ENCODE measurements at regions not wholly inside any gene's neighbourhood (a gene's known extent, or its start where the extent isn't known, plus 50 kb on each side); places are given as distances from the start of the nearest gene placed in this dataset.
"Not testable (repeated sequence)": the region's sequence is repeated elsewhere in the genome, so short reads cannot be mapped to it uniquely, and the experiment has no call there.

GRCh38 chr1:78319603-78320002 lies 171.2 kb upstream of the PTGFR start:
- H3K27ac Mint-ChIP-seq = no peak overlapping the region
- POLR2A ChIA-PET = no interaction called here

GRCh38 chr1:78322928-78323680 lies 167.7 kb upstream of the PTGFR start:
- H3K36me3 Mint-ChIP-seq = no peaks in the 10 kb centered on the region
- ChIA-PET CTCF (interaction anchor here (1.0 kb wide), 1 partner anchor 10 kb away, joined by 3 read pairs; no protein-coding TSS in a partner anchor), POLR2A (no interaction called here)
- no peak for DNase-seq
- H3K27ac Mint-ChIP-seq = no peak overlapping the region
- intact Hi-C loops (cut with micrococcal nuclease) = no loop called here
- H3K9me3 Mint-ChIP-seq = no peaks in the 10 kb centered on the region
- peaks cover 2% of the 10 kb centered on the region for H3K27me3 Mint-ChIP-seq
- H3K4me3 Mint-ChIP-seq = no peak overlapping the region
- H3K4me1 Mint-ChIP-seq (ENCODE audit: low read depth) = no peaks in the 10 kb centered on the region

More at GRCh38 chr1:78319603-78320002, 171.2 kb upstream of the PTGFR start:
- no peak for DNase-seq
- Mint-ChIP-seq H3K36me3 (no peaks in the 10 kb centered on the region), H3K27me3 (peaks cover 2% of the 10 kb centered on the region), H3K4me1 (ENCODE audit: low read depth) (no peaks in the 10 kb centered on the region), H3K9me3 (peaks cover 2% of the 10 kb centered on the region), H3K4me3 (no peak overlapping the region)
- CTCF ChIA-PET = no interaction called here
- intact Hi-C loops (cut with micrococcal nuclease) = no loop called here

DNA sequence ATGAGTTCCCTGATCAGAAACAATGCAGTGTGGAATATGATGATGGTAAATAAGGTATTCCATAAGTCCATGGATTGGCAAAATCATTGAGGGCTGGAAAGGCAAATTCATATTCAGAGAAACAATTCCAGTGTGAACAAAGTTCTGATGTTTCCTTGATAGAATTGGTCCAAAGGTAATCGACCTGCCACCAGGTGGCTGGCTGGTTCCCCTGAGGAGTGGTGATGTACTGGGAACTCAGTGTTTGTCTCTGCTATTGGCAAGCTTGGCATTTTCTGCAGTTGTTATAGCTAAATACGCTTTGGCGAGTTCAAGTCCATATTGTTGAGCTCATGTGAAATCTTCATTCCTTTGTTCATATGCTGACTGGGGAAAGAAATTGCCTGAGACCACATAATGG lies 165.5 kb upstream of the PTGFR start:
- ChIA-PET POLR2A (no interaction called here), CTCF (no interaction called here)
- no peak for DNase-seq
- no peak overlapping the region for H3K27ac Mint-ChIP-seq
- no peaks in the 10 kb centered on the region for H3K36me3 Mint-ChIP-seq
- intact Hi-C loops (cut with micrococcal nuclease) = no loop called here
- no peaks in the 10 kb centered on the region for H3K9me3 Mint-ChIP-seq
- H3K4me3 Mint-ChIP-seq = no peak overlapping the region
- H3K4me1 Mint-ChIP-seq (ENCODE audit: low read depth) = no peaks in the 10 kb centered on the region
- H3K27me3 Mint-ChIP-seq = peaks cover 3% of the 10 kb centered on the region

DNA sequence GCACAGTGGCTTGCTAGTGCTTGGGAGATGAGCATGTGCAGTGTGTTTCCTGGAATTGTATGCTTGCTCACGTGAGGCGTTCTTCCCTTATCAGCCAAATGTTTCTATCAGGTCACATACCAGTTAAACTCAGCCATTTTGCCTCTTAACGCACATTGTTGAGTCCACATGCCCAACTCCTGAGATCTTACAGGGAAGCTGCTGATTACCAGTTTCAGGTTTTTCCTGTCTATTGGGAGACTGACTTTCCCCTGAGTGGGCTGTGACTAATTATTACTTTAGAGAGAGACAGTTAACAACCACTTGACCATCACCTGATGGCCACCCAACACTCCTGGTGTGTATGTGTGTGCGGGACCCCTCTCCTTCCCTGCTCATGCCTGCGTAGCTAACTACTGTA lies 161.3 kb upstream of the PTGFR start:
- ChIA-PET CTCF (no interaction called here), POLR2A (no interaction called here)
- intact Hi-C loops (cut with micrococcal nuclease) = no loop called here
- peaks cover 1% of the 10 kb centered on the region for H3K27me3 Mint-ChIP-seq
- no peaks in the 10 kb centered on the region for H3K36me3 Mint-ChIP-seq
- no peak overlapping the region for H3K27ac Mint-ChIP-seq
- no peak for DNase-seq
- H3K4me3 Mint-ChIP-seq = no peak overlapping the region
- no peaks in the 10 kb centered on the region for H3K4me1 Mint-ChIP-seq (ENCODE audit: low read depth)
- no peaks in the 10 kb centered on the region for H3K9me3 Mint-ChIP-seq

DNA sequence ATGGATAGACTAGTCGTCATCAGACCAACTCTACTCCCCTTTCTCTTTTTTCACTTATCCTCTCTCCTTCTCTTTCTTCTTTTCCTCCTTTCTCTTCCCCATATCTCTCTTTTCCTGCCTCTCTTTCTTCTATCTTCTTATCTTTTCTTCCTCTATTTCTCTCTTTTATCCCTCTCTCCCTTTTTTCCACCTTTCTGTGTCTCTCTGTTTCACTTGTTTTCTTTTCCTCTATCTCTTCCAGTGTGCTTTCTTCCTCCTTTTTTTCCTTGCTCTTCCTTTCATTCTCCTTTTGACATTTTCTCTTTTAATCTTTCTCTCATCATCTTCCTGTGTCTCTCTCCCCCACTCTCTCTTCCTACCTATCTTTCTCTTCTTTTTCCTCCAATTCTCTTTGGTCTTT lies 159.0 kb upstream of the PTGFR start:
- no peak for DNase-seq
- ChIA-PET CTCF (no interaction called here), POLR2A (no interaction called here)
- Mint-ChIP-seq H3K27ac (no peak overlapping the region), H3K36me3 (no peaks in the 10 kb centered on the region), H3K4me1 (ENCODE audit: low read depth) (no peaks in the 10 kb centered on the region), H3K27me3 (peaks cover 1% of the 10 kb centered on the region), H3K9me3 (no peaks in the 10 kb centered on the region), H3K4me3 (no peak overlapping the region)
- intact Hi-C loops (cut with micrococcal nuclease) = loop anchor here (2.0 kb wide), 1 partner anchor 345 kb away; no protein-coding TSS in a partner anchor

GRCh38 chr1:78333502-78333901 lies 157.3 kb upstream of the PTGFR start:
- no peak for DNase-seq
- H3K9me3 Mint-ChIP-seq = no peaks in the 10 kb centered on the region
- intact Hi-C loops (cut with micrococcal nuclease) = loop anchor here (2.0 kb wide), 1 partner anchor 343 kb away; no protein-coding TSS in a partner anchor
- H3K4me3 Mint-ChIP-seq = no peak overlapping the region
- ChIA-PET POLR2A (no interaction called here), CTCF (interaction anchor here (1.0 to 1.8 kb wide), 6 partner anchors 8 to 287 kb away, joined by 3 to 5 read pairs (median 4); partner anchors contain the start of gene IFI44L)
- no peaks in the 10 kb centered on the region for H3K4me1 Mint-ChIP-seq (ENCODE audit: low read depth)
- no peaks in the 10 kb centered on the region for H3K36me3 Mint-ChIP-seq
- H3K27me3 Mint-ChIP-seq = peaks cover 1% of the 10 kb centered on the region
- H3K27ac Mint-ChIP-seq = no peak overlapping the region

GRCh38 chr1:78334114-78334513 lies 156.7 kb upstream of the PTGFR start:
- Mint-ChIP-seq H3K27ac (no peak overlapping the region), H3K27me3 (no peaks in the 10 kb centered on the region), H3K9me3 (no peaks in the 10 kb centered on the region), H3K4me1 (ENCODE audit: low read depth) (no peaks in the 10 kb centered on the region), H3K36me3 (no peaks in the 10 kb centered on the region), H3K4me3 (no peak overlapping the region)
- intact Hi-C loops (cut with micrococcal nuclease) = no loop called here
- ChIA-PET POLR2A (no interaction called here), CTCF (interaction anchor here (0.7 to 1.8 kb wide), 5 partner anchors 8 to 128 kb away, joined by 3 to 5 read pairs (median 4); no protein-coding TSS in a partner anchor)
- DNase-seq = no peak

GRCh38 chr1:78334952-78335351 lies 155.8 kb upstream of the PTGFR start:
- H3K36me3 Mint-ChIP-seq = no peaks in the 10 kb centered on the region
- intact Hi-C loops (cut with micrococcal nuclease) = no loop called here
- ChIA-PET CTCF (interaction anchor here (1.7 kb wide), 1 partner anchor 11 kb away, joined by 4 read pairs; no protein-coding TSS in a partner anchor), POLR2A (no interaction called here)
- H3K9me3 Mint-ChIP-seq = no peaks in the 10 kb centered on the region
- no peak overlapping the region for H3K4me3 Mint-ChIP-seq
- no peaks in the 10 kb centered on the region for H3K4me1 Mint-ChIP-seq (ENCODE audit: low read depth)
- no peak overlapping the region for H3K27ac Mint-ChIP-seq
- no peak for DNase-seq
- no peaks in the 10 kb centered on the region for H3K27me3 Mint-ChIP-seq

DNA sequence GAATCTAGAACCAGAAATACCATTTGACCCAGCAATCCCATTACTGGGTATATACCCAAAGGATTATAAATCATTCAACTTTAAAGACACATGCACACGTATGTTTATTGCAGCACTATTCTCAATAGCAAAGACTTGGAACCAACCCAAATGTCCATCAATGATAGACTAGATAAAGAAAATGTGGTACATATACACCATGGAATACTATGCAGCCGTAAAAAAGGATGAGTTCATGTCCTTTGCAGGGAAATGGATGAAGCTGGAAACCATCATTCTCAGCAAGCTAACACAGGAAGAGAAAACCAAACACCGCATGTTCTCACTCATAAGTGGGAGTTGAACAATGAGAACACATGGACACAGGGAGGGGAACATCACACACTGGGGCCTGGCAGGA lies 154.0 kb upstream of the PTGFR start:
- DNase-seq; H3K27me3 Mint-ChIP-seq; intact Hi-C loops (cut with micrococcal nuclease); H3K27ac Mint-ChIP-seq; POLR2A ChIA-PET; H3K9me3 Mint-ChIP-seq; H3K4me1 Mint-ChIP-seq (ENCODE audit: low read depth); CTCF ChIA-PET; H3K4me3 Mint-ChIP-seq; H3K36me3 Mint-ChIP-seq: not testable (repeated sequence)

- no peaks in the 10 kb centered on the region for H3K4me1 Mint-ChIP-seq (ENCODE audit: low read depth)
- peaks cover 2% of the 10 kb centered on the region for H3K27me3 Mint-ChIP-seq
- H3K9me3 Mint-ChIP-seq = no peaks in the 10 kb centered on the region
- H3K27ac Mint-ChIP-seq = no peak overlapping the region
- CTCF ChIA-PET = no interaction called here
- intact Hi-C loops (cut with micrococcal nuclease) = no loop called here
- POLR2A ChIA-PET = no interaction called here
- no peak for DNase-seq
- no peaks in the 10 kb centered on the region for H3K36me3 Mint-ChIP-seq
- no peak overlapping the region for H3K4me3 Mint-ChIP-seq
These were observed 151.3 kb upstream of the PTGFR start for GRCh38 chr1:78339490-78339889.

- intact Hi-C loops (cut with micrococcal nuclease) = no loop called here
- peaks cover 2% of the 10 kb centered on the region for H3K27me3 Mint-ChIP-seq
- DNase-seq = no peak
- H3K27ac Mint-ChIP-seq = no peak overlapping the region
- H3K36me3 Mint-ChIP-seq = no peaks in the 10 kb centered on the region
- ChIA-PET CTCF (no interaction called here), POLR2A (no interaction called here)
- no peaks in the 10 kb centered on the region for H3K4me1 Mint-ChIP-seq (ENCODE audit: low read depth)
- H3K9me3 Mint-ChIP-seq = no peaks in the 10 kb centered on the region
- no peak overlapping the region for H3K4me3 Mint-ChIP-seq
These were observed 150.8 kb upstream of the PTGFR start for GRCh38 chr1:78340006-78340405.

- ChIA-PET POLR2A (no interaction called here), CTCF (no interaction called here)
- no peaks in the 10 kb centered on the region for H3K4me1 Mint-ChIP-seq (ENCODE audit: low read depth)
- H3K9me3 Mint-ChIP-seq = no peaks in the 10 kb centered on the region
- DNase-seq = no peak
- intact Hi-C loops (cut with micrococcal nuclease) = no loop called here
- no peaks in the 10 kb centered on the region for H3K36me3 Mint-ChIP-seq
- no peak overlapping the region for H3K27ac Mint-ChIP-seq
- H3K4me3 Mint-ChIP-seq = no peak overlapping the region
- H3K27me3 Mint-ChIP-seq = no peaks in the 10 kb centered on the region
These were observed 142.1 kb upstream of the PTGFR start for GRCh38 chr1:78348496-78349284.

Data from activated CD4-positive, alpha-beta memory T cell treated with anti-CD3 and anti-CD28 coated beads for 36 hours (primary cell).